Tibial nerve (tissue), 4 donors: ENCODE measurements at regions not wholly inside any gene's neighbourhood (a gene's known extent, or its start where the extent isn't known, plus 50 kb on each side); places are given as distances from the start of the nearest gene placed in this dataset.

Experiments used
- DNase-seq, 2 donors: peaks; one replicate each; pipeline ENCODE4 v3.0.0-alpha.2; 2019; ENCODE audit warnings: low spot score in 2 of 2
- H3K27ac ChIP-seq, 4 donors: fragments of 200-600 bp; sonication (generic) in 3 of 4; one replicate each; pipeline ENCODE4 v1.5.1; 2017 to 2019; ENCODE audit warnings: mild to moderate bottlenecking in 1 of 4
- H3K27me3 ChIP-seq, 2 donors: fragments of 200-600 bp; sonication (generic) in 1 of 2; one replicate each; pipeline versions ENCODE4 v1.5.1 to v1.6.0; 2017 to 2019
- H3K36me3 ChIP-seq, 3 donors: fragments of 200-600 bp; sonication (generic); one replicate each; pipeline ENCODE4 v1.5.1; 2018 to 2019
- H3K4me1 ChIP-seq, 4 donors: fragments of 200-600 bp; sonication (generic) in 3 of 4; one replicate each; pipeline ENCODE4 v1.5.1; 2017 to 2019
- H3K4me3 ChIP-seq, 4 donors: fragments of 200-600 bp; sonication (generic) in 3 of 4; one replicate each; pipeline ENCODE4 v1.5.1; 2017 to 2019; ENCODE audit warnings: mild to moderate bottlenecking in 1 of 4, moderate library complexity in 1 of 4
- H3K9me3 ChIP-seq, 4 donors: fragments of 200-600 bp; sonication (generic) in 3 of 4; one replicate each; pipeline ENCODE4 v1.5.1; 2017 to 2019
- EP300 ChIP-seq, 2 donors: sonication (generic); formaldehyde crosslinking; IDR thresholded peaks; one replicate each; pipeline ENCODE4 v1.6.1; 2017; ENCODE audit warnings: antibody characterized with exemption in 2 of 2, mild to moderate bottlenecking in 1 of 2
- POLR2A ChIP-seq, 2 donors: fragments of 450-650 bp; IDR thresholded peaks; one replicate each; pipeline ENCODE4 v1.6.1; 2017; ENCODE audit warnings: antibody characterized with exemption in 2 of 2, mild to moderate bottlenecking in 2 of 2, moderate library complexity in 2 of 2
- WGBS, 2 donors: methylation state at CpG; one replicate each; pipeline ENCODE4 v1.1.5; 2018; 5-methylcytosine and 5-hydroxymethylcytosine counted together
- TF ChIP-seq, protein P1 (sequence below), 5 experiments: fragments of 200-600 bp in 3 of 5; fragments of 450-650 bp in 2 of 5; sonication (generic) in 3 of 5; IDR thresholded peaks; one replicate each; pipeline ENCODE4 v1.5.1; 2016 to 2019; ENCODE audit warnings: antibody characterized with exemption in 5 of 5, mild to moderate bottlenecking in 3 of 5, moderate library complexity in 2 of 5

DNA sequence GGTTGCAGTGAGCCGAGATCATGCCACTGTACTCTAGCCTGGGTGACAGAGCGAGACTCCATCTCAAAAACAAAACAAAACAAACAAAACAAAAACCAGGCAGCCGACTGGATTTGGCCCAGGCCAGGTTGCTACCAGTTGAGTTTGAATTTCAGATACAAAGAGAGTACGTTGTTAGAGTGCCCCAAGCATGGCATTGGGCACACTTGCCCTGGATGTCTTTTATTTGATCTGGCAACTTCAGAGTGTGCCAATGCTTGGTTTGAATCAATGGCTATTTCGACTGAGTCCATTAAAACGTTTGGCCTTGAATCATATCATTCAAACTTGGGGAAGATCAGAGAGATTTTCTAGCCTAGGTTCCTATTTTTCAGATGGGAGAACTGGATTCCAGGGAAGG is 213.4 kb upstream of the SHH start:
- no peak for DNase-seq
- WGBS, 2 donors, result 80 to 85% methylated on average over 6 of the region's 6 CpGs
- Histone ChIP-seq H3K9me3 (no peaks in the 10 kb centered on the region), H3K4me3 (no peak overlapping the region), H3K27me3 (no peaks in the 10 kb centered on the region), H3K36me3 (no peaks in the 10 kb centered on the region), H3K4me1 (no peaks in the 10 kb centered on the region), H3K27ac (no peak overlapping the region)
- TF ChIP-seq POLR2A (IDR thresholded peaks at IDR 0.05), result no peak
- TF ChIP-seq EP300 (IDR thresholded peaks at IDR 0.05), result no peak
- TF ChIP-seq, protein P1, sequence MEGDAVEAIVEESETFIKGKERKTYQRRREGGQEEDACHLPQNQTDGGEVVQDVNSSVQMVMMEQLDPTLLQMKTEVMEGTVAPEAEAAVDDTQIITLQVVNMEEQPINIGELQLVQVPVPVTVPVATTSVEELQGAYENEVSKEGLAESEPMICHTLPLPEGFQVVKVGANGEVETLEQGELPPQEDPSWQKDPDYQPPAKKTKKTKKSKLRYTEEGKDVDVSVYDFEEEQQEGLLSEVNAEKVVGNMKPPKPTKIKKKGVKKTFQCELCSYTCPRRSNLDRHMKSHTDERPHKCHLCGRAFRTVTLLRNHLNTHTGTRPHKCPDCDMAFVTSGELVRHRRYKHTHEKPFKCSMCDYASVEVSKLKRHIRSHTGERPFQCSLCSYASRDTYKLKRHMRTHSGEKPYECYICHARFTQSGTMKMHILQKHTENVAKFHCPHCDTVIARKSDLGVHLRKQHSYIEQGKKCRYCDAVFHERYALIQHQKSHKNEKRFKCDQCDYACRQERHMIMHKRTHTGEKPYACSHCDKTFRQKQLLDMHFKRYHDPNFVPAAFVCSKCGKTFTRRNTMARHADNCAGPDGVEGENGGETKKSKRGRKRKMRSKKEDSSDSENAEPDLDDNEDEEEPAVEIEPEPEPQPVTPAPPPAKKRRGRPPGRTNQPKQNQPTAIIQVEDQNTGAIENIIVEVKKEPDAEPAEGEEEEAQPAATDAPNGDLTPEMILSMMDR (IDR thresholded peaks at IDR 0.05), result no peak

DNA sequence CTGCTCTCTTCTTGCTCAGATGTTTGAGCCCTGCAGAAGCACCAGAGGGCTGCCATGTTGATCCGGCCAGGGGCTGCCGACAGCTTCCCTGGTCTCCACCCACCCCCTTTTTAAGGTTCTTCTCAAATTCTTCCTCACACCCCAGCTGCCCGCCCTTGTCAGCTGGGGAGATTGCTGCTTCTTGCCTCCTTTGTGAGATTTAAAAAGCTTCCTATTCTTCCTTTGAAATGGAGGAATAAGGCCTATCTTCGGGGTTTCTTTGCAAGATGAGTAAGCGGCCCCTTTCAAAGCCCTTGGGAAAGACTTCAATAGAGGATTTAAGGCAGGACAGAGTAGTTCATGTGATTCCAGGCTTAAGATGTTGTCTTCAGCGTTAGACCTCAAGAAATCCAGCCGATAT is 211.9 kb upstream of the SHH start:
- Histone ChIP-seq H3K9me3 (peaks cover 0 to 8% (median 0%) of the 10 kb centered on the region in 4 donors), H3K4me1 (no peaks in the 10 kb centered on the region), H3K27ac (no peak overlapping the region), H3K36me3 (no peaks in the 10 kb centered on the region), H3K27me3 (no peaks in the 10 kb centered on the region), H3K4me3 (no peak overlapping the region)
- no peak for TF ChIP-seq POLR2A (IDR thresholded peaks at IDR 0.05)
- no peak for TF ChIP-seq EP300 (IDR thresholded peaks at IDR 0.05)
- TF ChIP-seq, protein P1 (IDR thresholded peaks at IDR 0.05), result no peak
- 87 to 88% methylated on average over 7 of the region's 7 CpGs for WGBS, 2 donors
- no peak for DNase-seq

DNA sequence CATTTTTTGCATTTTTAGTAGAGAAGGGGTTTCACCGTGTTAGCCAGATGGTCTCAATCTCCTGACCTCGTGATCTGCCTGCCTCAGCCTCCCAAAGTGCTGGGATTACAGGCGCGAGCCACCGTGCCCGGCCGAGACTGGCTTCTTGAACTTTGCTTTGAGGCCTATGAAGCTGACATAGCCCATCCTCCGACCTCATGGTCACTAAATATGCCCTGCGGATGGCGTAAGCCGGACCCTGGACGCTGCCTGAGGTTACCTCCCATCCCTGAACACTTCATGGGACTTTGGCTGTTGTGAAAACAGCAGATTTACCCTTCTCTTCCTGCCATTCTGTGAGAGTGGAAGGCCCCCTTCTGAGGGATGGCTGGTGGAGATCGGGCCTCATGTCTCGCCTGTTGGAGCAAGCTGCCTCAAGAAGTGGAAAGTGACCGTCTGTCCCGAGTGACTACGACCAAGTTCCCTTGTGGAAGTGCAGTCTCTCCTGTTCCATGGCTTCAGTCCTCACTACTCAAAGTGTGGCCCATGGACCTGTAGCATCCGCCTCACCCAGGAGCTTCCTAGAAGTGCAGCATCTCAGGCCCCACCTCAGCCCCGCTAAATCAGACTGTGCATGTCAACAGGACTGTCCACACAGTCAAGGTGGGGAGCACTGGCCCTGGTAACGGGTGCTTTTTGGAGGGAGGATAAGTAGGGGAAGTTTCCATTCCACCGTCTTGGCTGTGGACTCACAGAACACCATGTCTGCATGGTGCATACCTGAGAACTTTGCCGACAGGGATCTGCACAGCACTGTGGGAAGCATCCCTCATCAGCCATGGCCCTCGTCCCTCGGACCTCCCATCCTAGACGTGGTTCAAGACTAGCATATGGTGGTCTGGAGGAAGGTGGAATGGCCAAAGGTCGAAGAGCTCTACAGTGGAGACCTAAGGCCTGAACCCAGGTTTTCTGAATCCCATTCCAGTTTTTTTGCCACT is 210.5 kb upstream of the SHH start:
- WGBS, 2 donors, result 85 to 87% methylated on average over 25 to 26 of the region's 26 CpGs

DNA sequence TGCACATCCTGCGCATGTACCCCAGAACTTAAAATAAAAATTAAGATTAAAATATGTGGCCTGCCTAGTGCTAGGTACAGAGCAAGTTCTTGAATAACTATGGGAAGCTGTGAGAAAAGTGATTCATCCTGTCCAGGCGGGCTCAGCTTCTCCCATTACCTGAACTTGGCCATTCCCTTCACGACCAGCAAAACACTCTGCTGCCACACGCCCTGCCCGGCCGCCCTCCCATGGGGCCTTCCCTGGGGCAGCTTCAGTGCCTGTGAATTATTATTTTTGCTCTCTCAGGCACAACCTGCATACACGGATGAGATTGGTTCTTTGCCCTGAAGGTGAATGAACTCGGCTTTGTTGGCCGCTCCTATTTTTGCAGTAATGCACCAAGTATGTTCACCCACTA is 209.2 kb upstream of the SHH start:
- WGBS, 2 donors, result 82 to 86% methylated on average over 9 of the region's 9 CpGs
- H3K4me1 ChIP-seq, result no peaks in the 10 kb centered on the region
- H3K27me3 ChIP-seq, result no peaks in the 10 kb centered on the region
- H3K27ac ChIP-seq, result no peak overlapping the region
- peaks cover 0 to 17% (median 0%) of the 10 kb centered on the region in 4 donors for H3K9me3 ChIP-seq
- H3K4me3 ChIP-seq, result no peak overlapping the region
- TF ChIP-seq, protein P1 (IDR thresholded peaks at IDR 0.05), result no peak
- no peak for TF ChIP-seq POLR2A (IDR thresholded peaks at IDR 0.05)
- TF ChIP-seq EP300 (IDR thresholded peaks at IDR 0.05), result no peak
- H3K36me3 ChIP-seq, result no peaks in the 10 kb centered on the region
- DNase-seq, result no peak

More for the DNA sequence above, 210.5 kb upstream of the SHH start:
- Histone ChIP-seq H3K9me3 (peaks cover 0 to 17% (median 0%) of the 10 kb centered on the region in 4 donors), H3K27me3 (no peaks in the 10 kb centered on the region), H3K36me3 (no peaks in the 10 kb centered on the region), H3K4me3 (no peak overlapping the region), H3K27ac (no peak overlapping the region), H3K4me1 (no peaks in the 10 kb centered on the region)
- no peak for DNase-seq
- TF ChIP-seq POLR2A (IDR thresholded peaks at IDR 0.05), result no peak
- TF ChIP-seq EP300 (IDR thresholded peaks at IDR 0.05), result no peak
- TF ChIP-seq, protein P1 (IDR thresholded peaks at IDR 0.05), result no peak

DNA sequence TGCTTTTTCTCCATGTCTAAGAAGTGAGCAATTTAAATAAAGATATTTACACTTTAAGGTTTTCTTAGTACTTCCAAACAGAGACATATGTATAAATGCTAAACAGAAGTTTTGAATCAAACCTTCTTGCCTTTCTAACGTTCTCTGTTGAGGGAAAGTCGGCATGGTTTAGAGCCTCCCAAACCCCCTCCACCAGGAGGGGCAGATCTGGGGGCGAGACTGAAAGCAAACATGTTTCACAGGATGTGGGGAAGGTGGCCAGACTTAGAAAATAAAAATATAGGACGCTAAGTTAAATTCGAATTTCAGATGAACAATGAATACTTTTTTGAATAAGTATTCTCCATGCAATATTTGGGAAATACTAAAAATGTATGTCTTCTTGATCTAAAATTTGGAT is 208.3 kb upstream of the SHH start:
- H3K9me3 ChIP-seq, result peaks cover 0 to 17% (median 0%) of the 10 kb centered on the region in 4 donors
- TF ChIP-seq EP300 (IDR thresholded peaks at IDR 0.05) (no peak), POLR2A (IDR thresholded peaks at IDR 0.05) (no peak)
- TF ChIP-seq, protein P1 (IDR thresholded peaks at IDR 0.05), result no peak
- no peak overlapping the region for H3K4me3 ChIP-seq
- WGBS, 2 donors, result 81 to 82% methylated on average over 5 of the region's 5 CpGs
- H3K4me1 ChIP-seq, result no peaks in the 10 kb centered on the region
- no peaks in the 10 kb centered on the region for H3K36me3 ChIP-seq
- no peak overlapping the region for H3K27ac ChIP-seq
- no peaks in the 10 kb centered on the region for H3K27me3 ChIP-seq
- no peak for DNase-seq
